ENCODE measurements at regions not wholly inside any gene's neighbourhood (a gene's known extent, or its start where the extent isn't known, plus 50 kb on each side); places are given as distances from the start of the nearest gene placed in this dataset.

GRCh38 chr2:16296331-16297250 is 356.2 kb downstream of the MYCN start:
- DNase-seq (ENCODE audit: low read depth in 3 of 3), result no peak

GRCh38 chr2:16296038-16296290 is 355.6 kb downstream of the MYCN start:
- DNase-seq (ENCODE audit: low read depth in 3 of 3), result no peak

GRCh38 chr2:16294791-16295190 is 354.4 kb downstream of the MYCN start:
- DNase-seq (ENCODE audit: low read depth in 3 of 3), result no peak

- DNase-seq (ENCODE audit: low read depth in 3 of 3), result no peak
These were observed 353.5 kb downstream of the MYCN start for GRCh38 chr2:16293871-16294270.

GRCh38 chr2:16293398-16293797 is 353.0 kb downstream of the MYCN start:
- DNase-seq (ENCODE audit: low read depth in 3 of 3), result no peak

GRCh38 chr2:16291731-16292550 is 351.6 kb downstream of the MYCN start:
- no peak for DNase-seq (ENCODE audit: low read depth in 3 of 3)

- DNase-seq (ENCODE audit: low read depth in 3 of 3), result no peak
These were observed 350.9 kb downstream of the MYCN start for GRCh38 chr2:16291226-16291625.

GRCh38 chr2:16290311-16291020 is 350.1 kb downstream of the MYCN start:
- DNase-seq (ENCODE audit: low read depth in 3 of 3), result no peak

GRCh38 chr2:16288371-16289112 is 348.2 kb downstream of the MYCN start:
- no peak for DNase-seq (ENCODE audit: low read depth in 3 of 3)

GRCh38 chr2:16287831-16288230 is 347.5 kb downstream of the MYCN start:
- DNase-seq (ENCODE audit: low read depth in 3 of 3), result no peak

- no peak for DNase-seq (ENCODE audit: low read depth in 3 of 3)
These were observed 346.9 kb downstream of the MYCN start for GRCh38 chr2:16287281-16287680.

GRCh38 chr2:16285813-16286510 is 345.6 kb downstream of the MYCN start:
- no peak for DNase-seq (ENCODE audit: low read depth in 3 of 3)

GRCh38 chr2:16284941-16285625 is 344.7 kb downstream of the MYCN start:
- DNase-seq (ENCODE audit: low read depth in 3 of 3), result no peak

- no peak for DNase-seq (ENCODE audit: low read depth in 3 of 3)
These were observed 342.9 kb downstream of the MYCN start for GRCh38 chr2:16283071-16283850.

GRCh38 chr2:16282511-16282910 is 342.2 kb downstream of the MYCN start:
- DNase-seq (ENCODE audit: low read depth in 3 of 3), result no peak

GRCh38 chr2:16281451-16282335 is 341.3 kb downstream of the MYCN start:
- no peak for DNase-seq (ENCODE audit: low read depth in 3 of 3)

- no peak for DNase-seq (ENCODE audit: low read depth in 3 of 3)
These were observed 339.7 kb downstream of the MYCN start for GRCh38 chr2:16280081-16280480.

GRCh38 chr2:16279641-16280040 is 339.3 kb downstream of the MYCN start:
- no peak for DNase-seq (ENCODE audit: low read depth in 3 of 3)

GRCh38 chr2:16279201-16279570 is 338.8 kb downstream of the MYCN start:
- no peak for DNase-seq (ENCODE audit: low read depth in 3 of 3)

All from stimulated activated CD4-positive, alpha-beta T cell treated with anti-CD3 and anti-CD28 coated beads, TNF-alpha, amount 100 ng/mL, for 4 hours (primary cell).